Neural cell (in vitro differentiated cells): ENCODE measurements at regions not wholly inside any gene's neighbourhood (a gene's known extent, or its start where the extent isn't known, plus 50 kb on each side); places are given as distances from the start of the nearest gene placed in this dataset.
"Not testable (repeated sequence)": the region's sequence is repeated elsewhere in the genome, so short reads cannot be mapped to it uniquely, and the experiment has no call there.

Source experiments
- CTCF ChIP-seq: fragments of 450-650 bp; IDR thresholded peaks from 2 replicates; pipeline ENCODE4 v1.5.1; 2014; ENCODE audit warnings: antibody characterized with exemption, mild to moderate bottlenecking, moderate library complexity; ENCODE audit not compliant: poor library complexity, severe bottlenecking
- EP300 ChIP-seq: fragments of 450-650 bp; conservative IDR thresholded peaks from 2 replicates; pipeline ENCODE4 v1.6.1; 2014; ENCODE audit warnings: antibody characterized with exemption, mild to moderate bottlenecking, moderate library complexity; ENCODE audit not compliant: poor library complexity, severe bottlenecking
- EZH2 ChIP-seq: fragments of 200-600, 300-800 bp; shearing (Covaris generic), sonication (generic); IDR thresholded peaks from 2 replicates; pipeline ENCODE4 v1.6.1; 2014; ENCODE audit warnings: antibody characterized with exemption, low read length, borderline replicate concordance, mild to moderate bottlenecking; ENCODE audit not compliant: insufficient read depth, poor library complexity, severe bottlenecking
- POLR2AphosphoS5 ChIP-seq: IDR thresholded peaks from 2 replicates; pipeline ENCODE4 v1.6.1; 2012
- RAD21 ChIP-seq: fragments of 450-650 bp; conservative IDR thresholded peaks from 2 replicates; pipeline ENCODE4 v1.6.1; 2014; ENCODE audit warnings: antibody characterized with exemption, mild to moderate bottlenecking, moderate library complexity

- not testable (repeated sequence) for TF ChIP-seq RAD21, POLR2AphosphoS5, EP300, CTCF, EZH2
Observed at GRCh38 chr2:83789674-83790073, 669.4 kb downstream of the SUCLG1 start.
